ENCODE measurements at regions not wholly inside any gene's neighbourhood (a gene's known extent, or its start where the extent isn't known, plus 50 kb on each side); places are given as distances from the start of the nearest gene placed in this dataset.
A peak's percentile ranks its signal among the peaks of the same experiment; 100 is the strongest.

- Histone ChIP-seq H3K36me3 (ENCODE audit: insufficient read depth, low read length) (no peaks in the 10 kb centered on the region), H3K9me3 (ENCODE audit: control insufficient read depth in 1 of 2, low read length in 2 of 2) (no peaks in the 10 kb centered on the region), H3K27ac (ENCODE audit: low read depth, low read length) (no peak overlapping the region), H3K4me1 (ENCODE audit: insufficient read depth, low read length) (no peaks in the 10 kb centered on the region), H3K4me3 (ENCODE audit: low read length in 2 of 2) (no peak overlapping the region), H3K27me3 (ENCODE audit: insufficient read depth, low read length) (no peaks in the 10 kb centered on the region)
- ChIA-PET CTCF (ENCODE audit: partially characterized antibody) (interaction anchor here (1.1 kb wide), 1 partner anchor 568 kb away, joined by 3 read pairs; no protein-coding TSS in a partner anchor), POLR2A (ENCODE audit: partially characterized antibody) (no interaction called here)
- Mint-ChIP-seq H3K4me3 (no peak overlapping the region), H3K36me3 (no peaks in the 10 kb centered on the region), H3K27ac (no peak overlapping the region), H3K27me3 (peaks cover 6 to 8% of the 10 kb centered on the region in 2 donors), H3K4me1 (no peaks in the 10 kb centered on the region), H3K9me3 (peaks cover 0 to 2% (median 0%) of the 10 kb centered on the region in 8 donors)
- DNase-seq: no peak
- intact Hi-C loops (cut with micrococcal nuclease): no loop called here
These were observed 131.0 kb upstream of the TOPAZ1 start for GRCh38 chr3:44110648-44111047.

GRCh38 chr3:44111482-44111881 is 130.2 kb upstream of the TOPAZ1 start:
- H3K36me3 Mint-ChIP-seq: no peaks in the 10 kb centered on the region
- no peaks in the 10 kb centered on the region for H3K4me1 ChIP-seq (ENCODE audit: insufficient read depth, low read length)
- no peaks in the 10 kb centered on the region for H3K27me3 ChIP-seq (ENCODE audit: insufficient read depth, low read length)
- peaks cover 0 to 2% (median 0%) of the 10 kb centered on the region in 8 donors for H3K9me3 Mint-ChIP-seq
- no peak overlapping the region for H3K4me3 Mint-ChIP-seq
- POLR2A ChIA-PET (ENCODE audit: partially characterized antibody): no interaction called here
- H3K4me1 Mint-ChIP-seq: no peaks in the 10 kb centered on the region
- CTCF ChIA-PET (ENCODE audit: partially characterized antibody): interaction anchor here (0.9 kb wide), 1 partner anchor 9 kb away, joined by 3 read pairs; no protein-coding TSS in a partner anchor
- H3K36me3 ChIP-seq (ENCODE audit: insufficient read depth, low read length): no peaks in the 10 kb centered on the region
- H3K27me3 Mint-ChIP-seq: peaks cover 9 to 13% of the 10 kb centered on the region in 2 donors
- no peak overlapping the region for H3K27ac ChIP-seq (ENCODE audit: low read depth, low read length)
- no peaks in the 10 kb centered on the region for H3K9me3 ChIP-seq (ENCODE audit: control insufficient read depth in 1 of 2, low read length in 2 of 2)
- H3K27ac Mint-ChIP-seq: no peak overlapping the region
- intact Hi-C loops (cut with micrococcal nuclease): no loop called here
- DNase-seq: no peak
- no peak overlapping the region for H3K4me3 ChIP-seq (ENCODE audit: low read length in 2 of 2)

- peak in 3 of 5 donors; percentile 1 to 6 (median 2) for DNase-seq
- ChIA-PET POLR2A (ENCODE audit: partially characterized antibody) (no interaction called here), CTCF (ENCODE audit: partially characterized antibody) (interaction anchor here (0.8 to 1.5 kb wide), 3 partner anchors 11 to 848 kb away, joined by 3 to 6 read pairs (median 3); no protein-coding TSS in a partner anchor)
- H3K27me3 ChIP-seq (ENCODE audit: insufficient read depth, low read length): no peaks in the 10 kb centered on the region
- Mint-ChIP-seq H3K4me3 (no peak overlapping the region), H3K4me1 (no peaks in the 10 kb centered on the region), H3K27me3 (peaks cover 6 to 17% of the 10 kb centered on the region in 2 donors), H3K9me3 (no peaks in the 10 kb centered on the region), H3K27ac (no peak overlapping the region), H3K36me3 (no peaks in the 10 kb centered on the region)
- H3K27ac ChIP-seq (ENCODE audit: low read depth, low read length): no peak overlapping the region
- H3K4me3 ChIP-seq (ENCODE audit: low read length in 2 of 2): no peak overlapping the region
- intact Hi-C loops (cut with micrococcal nuclease): no loop called here
- no peaks in the 10 kb centered on the region for H3K4me1 ChIP-seq (ENCODE audit: insufficient read depth, low read length)
- no peaks in the 10 kb centered on the region for H3K9me3 ChIP-seq (ENCODE audit: control insufficient read depth in 1 of 2, low read length in 2 of 2)
- H3K36me3 ChIP-seq (ENCODE audit: insufficient read depth, low read length): no peaks in the 10 kb centered on the region
These were observed 127.5 kb upstream of the TOPAZ1 start for GRCh38 chr3:44114142-44114541.

DNA sequence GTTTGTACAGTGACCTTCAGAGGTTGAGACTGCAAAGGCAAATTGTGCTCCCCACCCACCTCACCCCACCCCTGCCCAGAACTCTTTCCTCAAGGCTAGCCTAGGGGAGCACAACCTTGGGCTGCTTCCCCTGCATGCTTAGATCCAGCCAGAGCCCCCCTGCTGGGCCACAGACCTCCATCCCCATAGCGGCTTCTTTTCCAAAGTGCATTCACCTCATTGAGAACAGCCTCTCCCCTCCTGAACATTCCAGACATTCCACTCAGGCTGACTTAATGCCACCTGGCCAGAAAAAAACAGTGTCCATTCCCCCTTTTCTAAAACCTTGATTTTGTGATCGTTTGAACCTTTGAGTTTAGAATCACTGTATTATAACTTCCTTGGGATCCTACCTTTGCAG is 124.4 kb upstream of the TOPAZ1 start:
- CTCF ChIA-PET (ENCODE audit: partially characterized antibody): no interaction called here
- Histone ChIP-seq H3K27ac (ENCODE audit: low read depth, low read length) (no peak overlapping the region), H3K4me3 (ENCODE audit: low read length in 2 of 2) (no peak overlapping the region), H3K36me3 (ENCODE audit: insufficient read depth, low read length) (no peaks in the 10 kb centered on the region), H3K27me3 (ENCODE audit: insufficient read depth, low read length) (no peaks in the 10 kb centered on the region), H3K4me1 (ENCODE audit: insufficient read depth, low read length) (no peaks in the 10 kb centered on the region), H3K9me3 (ENCODE audit: control insufficient read depth in 1 of 2, low read length in 2 of 2) (no peaks in the 10 kb centered on the region)
- H3K4me1 Mint-ChIP-seq: no peaks in the 10 kb centered on the region
- H3K4me3 Mint-ChIP-seq: no peak overlapping the region
- no peaks in the 10 kb centered on the region for H3K36me3 Mint-ChIP-seq
- H3K27me3 Mint-ChIP-seq: peaks cover 2 to 10% of the 10 kb centered on the region in 2 donors
- H3K9me3 Mint-ChIP-seq: no peaks in the 10 kb centered on the region
- POLR2A ChIA-PET (ENCODE audit: partially characterized antibody): no interaction called here
- intact Hi-C loops (cut with micrococcal nuclease): no loop called here
- H3K27ac Mint-ChIP-seq: no peak overlapping the region
- no peak for DNase-seq

DNA sequence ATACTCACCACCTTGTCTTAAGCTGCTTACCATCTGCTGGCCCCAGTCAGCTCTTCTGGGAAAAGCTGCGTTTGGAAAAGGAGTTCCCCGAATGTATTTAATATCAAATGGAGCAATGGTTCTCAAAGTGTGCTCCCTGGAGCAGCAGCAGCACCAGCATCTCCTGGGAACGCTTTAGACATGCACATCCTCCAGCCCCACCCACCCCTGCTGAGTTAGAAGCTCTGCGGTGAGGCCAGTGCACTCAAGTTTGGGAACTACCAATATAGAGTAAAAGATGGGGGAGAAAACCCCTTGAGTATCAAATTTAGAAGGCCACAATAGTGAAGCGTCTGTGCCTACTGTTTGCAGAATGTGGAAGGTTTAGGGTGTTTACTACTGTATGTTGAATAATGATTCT is 124.0 kb upstream of the TOPAZ1 start:
- Histone ChIP-seq H3K4me1 (ENCODE audit: insufficient read depth, low read length) (no peaks in the 10 kb centered on the region), H3K27ac (ENCODE audit: low read depth, low read length) (no peak overlapping the region), H3K4me3 (ENCODE audit: low read length in 2 of 2) (no peak overlapping the region), H3K27me3 (ENCODE audit: insufficient read depth, low read length) (no peaks in the 10 kb centered on the region), H3K9me3 (ENCODE audit: control insufficient read depth in 1 of 2, low read length in 2 of 2) (no peaks in the 10 kb centered on the region), H3K36me3 (ENCODE audit: insufficient read depth, low read length) (no peaks in the 10 kb centered on the region)
- no peaks in the 10 kb centered on the region for H3K9me3 Mint-ChIP-seq
- H3K4me3 Mint-ChIP-seq: no peak overlapping the region
- H3K36me3 Mint-ChIP-seq: no peaks in the 10 kb centered on the region
- no peak for DNase-seq
- CTCF ChIA-PET (ENCODE audit: partially characterized antibody): no interaction called here
- POLR2A ChIA-PET (ENCODE audit: partially characterized antibody): no interaction called here
- peaks cover 2 to 10% of the 10 kb centered on the region in 2 donors for H3K27me3 Mint-ChIP-seq
- H3K4me1 Mint-ChIP-seq: no peaks in the 10 kb centered on the region
- no peak overlapping the region for H3K27ac Mint-ChIP-seq
- intact Hi-C loops (cut with micrococcal nuclease): no loop called here

DNA sequence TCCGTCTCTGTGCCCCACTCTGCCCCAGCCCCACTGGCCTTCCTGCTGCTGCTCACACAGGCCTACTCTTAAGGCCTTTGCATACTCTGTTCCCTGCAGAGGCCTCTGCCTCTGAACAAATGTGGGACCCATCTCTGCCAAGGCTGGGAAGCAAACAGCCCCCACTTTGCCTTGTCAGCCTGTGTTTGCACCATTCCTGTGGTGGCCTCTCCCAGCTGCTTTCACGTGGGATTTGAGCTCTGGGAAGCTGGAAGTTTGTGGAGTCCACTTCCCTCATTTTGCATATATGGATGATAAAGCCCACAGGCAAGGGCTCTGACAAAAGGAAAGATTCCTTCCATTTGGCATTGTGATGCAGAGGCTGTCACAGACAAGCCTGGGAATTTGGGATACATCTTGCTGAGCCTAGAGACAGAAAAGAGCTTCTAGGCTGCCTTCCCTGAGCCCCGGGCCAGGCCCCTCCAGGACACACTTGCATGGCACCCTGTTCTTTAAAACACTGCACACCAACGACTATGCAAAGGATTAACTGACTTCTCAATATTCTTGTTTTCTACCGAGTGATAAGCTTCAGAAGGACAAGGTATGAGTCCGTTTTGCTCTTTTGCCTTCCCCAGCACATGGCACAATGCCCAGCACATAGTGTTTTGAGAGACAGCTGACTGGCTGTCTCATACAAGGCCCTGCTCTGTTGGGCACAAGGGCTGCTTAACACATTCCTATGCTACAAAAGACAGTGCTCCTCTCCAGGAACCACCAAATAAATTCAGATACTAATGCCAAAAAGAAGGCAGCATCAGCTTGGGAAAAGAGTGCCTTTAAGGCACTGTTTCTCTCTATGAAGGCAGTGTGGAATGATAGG is 120.7 kb upstream of the TOPAZ1 start:
- no peaks in the 10 kb centered on the region for H3K36me3 ChIP-seq (ENCODE audit: insufficient read depth, low read length)
- intact Hi-C loops (cut with micrococcal nuclease): no loop called here
- H3K4me1 Mint-ChIP-seq: no peaks in the 10 kb centered on the region
- no peak overlapping the region for H3K4me3 ChIP-seq (ENCODE audit: low read length in 2 of 2)
- H3K9me3 Mint-ChIP-seq: no peaks in the 10 kb centered on the region
- H3K4me1 ChIP-seq (ENCODE audit: insufficient read depth, low read length): no peaks in the 10 kb centered on the region
- peaks cover 7 to 9% of the 10 kb centered on the region in 2 donors for H3K27me3 Mint-ChIP-seq
- no peaks in the 10 kb centered on the region for H3K36me3 Mint-ChIP-seq
- no peaks in the 10 kb centered on the region for H3K27me3 ChIP-seq (ENCODE audit: insufficient read depth, low read length)
- CTCF ChIA-PET (ENCODE audit: partially characterized antibody): no interaction called here
- DNase-seq: no peak
- POLR2A ChIA-PET (ENCODE audit: partially characterized antibody): no interaction called here
- no peaks in the 10 kb centered on the region for H3K9me3 ChIP-seq (ENCODE audit: control insufficient read depth in 1 of 2, low read length in 2 of 2)
- no peak overlapping the region for H3K27ac ChIP-seq (ENCODE audit: low read depth, low read length)
- no peak overlapping the region for H3K27ac Mint-ChIP-seq
- no peak overlapping the region for H3K4me3 Mint-ChIP-seq

DNA sequence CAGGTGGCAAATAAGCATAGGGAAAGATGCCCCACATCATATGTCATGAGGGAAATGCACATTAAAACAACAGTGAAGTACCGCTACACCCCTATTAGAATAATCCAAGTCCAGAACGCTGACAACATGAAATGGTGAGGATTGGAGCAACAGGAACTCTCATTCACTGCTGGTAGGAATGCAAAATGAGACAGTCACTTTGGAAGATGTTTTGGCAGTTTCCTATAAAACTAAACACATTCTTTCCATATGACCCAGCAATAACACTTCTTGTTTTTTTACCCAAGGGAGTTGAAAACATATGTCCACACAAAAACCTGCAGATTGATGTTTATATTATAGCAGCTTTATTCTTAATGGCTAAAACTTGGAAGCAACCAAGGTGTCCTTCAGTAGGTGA is 116.4 kb upstream of the TOPAZ1 start:
- Mint-ChIP-seq H3K36me3 (no peaks in the 10 kb centered on the region), H3K4me3 (no peak overlapping the region), H3K4me1 (peaks cover 0 to 3% (median 0%) of the 10 kb centered on the region in 4 donors), H3K9me3 (peaks cover 0 to 1% (median 0%) of the 10 kb centered on the region in 8 donors), H3K27ac (no peak overlapping the region), H3K27me3 (peaks cover 2 to 8% of the 10 kb centered on the region in 2 donors)
- Histone ChIP-seq H3K27me3 (ENCODE audit: insufficient read depth, low read length) (no peaks in the 10 kb centered on the region), H3K27ac (ENCODE audit: low read depth, low read length) (no peak overlapping the region), H3K4me3 (ENCODE audit: low read length in 2 of 2) (no peak overlapping the region), H3K9me3 (ENCODE audit: control insufficient read depth in 1 of 2, low read length in 2 of 2) (no peaks in the 10 kb centered on the region), H3K4me1 (ENCODE audit: insufficient read depth, low read length) (no peaks in the 10 kb centered on the region), H3K36me3 (ENCODE audit: insufficient read depth, low read length) (no peaks in the 10 kb centered on the region)
- ChIA-PET POLR2A (ENCODE audit: partially characterized antibody) (no interaction called here), CTCF (ENCODE audit: partially characterized antibody) (interaction anchor here (1.1 kb wide), 1 partner anchor 11 kb away, joined by 3 read pairs; no protein-coding TSS in a partner anchor)
- no peak for DNase-seq
- intact Hi-C loops (cut with micrococcal nuclease): no loop called here
